Fibroblast of the aortic adventitia (primary cell): ENCODE measurements at regions not wholly inside any gene's neighbourhood (a gene's known extent, or its start where the extent isn't known, plus 50 kb on each side); places are given as distances from the start of the nearest gene placed in this dataset.
A peak's percentile ranks its signal among the peaks of the same experiment; 100 is the strongest.

ENCODE experiments used
- DNase-seq: peaks from one replicate; pipeline ENCODE4 v3.0.0-alpha.2; 2010; ENCODE audit warnings: low read depth
- H3K4me3 ChIP-seq: 2 replicates; pipeline ENCODE4 v1.5.1; 2011; ENCODE audit warnings: low read depth, mild to moderate bottlenecking, control low read depth, low read length, moderate library complexity
- CTCF ChIP-seq: IDR thresholded peaks from 2 replicates; pipeline ENCODE4 v1.5.1; 2011; ENCODE audit warnings: mild to moderate bottlenecking, low read length, control low read depth, inconsistent platforms; ENCODE audit not compliant: insufficient read depth

GRCh38 chr18:34595690-34596089 lies 114.4 kb upstream of the DTNA start:
- DNase-seq, result peak; percentile 53
- no peak overlapping the region for H3K4me3 ChIP-seq
- peak; percentile 51 for TF ChIP-seq CTCF

- H3K4me3 ChIP-seq, result no peak overlapping the region
- TF ChIP-seq CTCF, result no peak
- DNase-seq, result no peak
These were observed 111.9 kb upstream of the DTNA start for GRCh38 chr18:34598120-34598635.

GRCh38 chr18:34600158-34600557 lies 109.9 kb upstream of the DTNA start:
- H3K4me3 ChIP-seq, result no peak overlapping the region
- peak; percentile 48 for DNase-seq
- TF ChIP-seq CTCF, result no peak

- no peak overlapping the region for H3K4me3 ChIP-seq
- no peak for DNase-seq
- no peak for TF ChIP-seq CTCF
These were observed 109.0 kb upstream of the DTNA start for GRCh38 chr18:34600874-34601656.

GRCh38 chr18:34604591-34604990 lies 105.5 kb upstream of the DTNA start:
- H3K4me3 ChIP-seq, result no peak overlapping the region
- DNase-seq, result no peak
- TF ChIP-seq CTCF, result no peak

- no peak for TF ChIP-seq CTCF
- H3K4me3 ChIP-seq, result no peak overlapping the region
- DNase-seq, result no peak
These were observed 103.2 kb upstream of the DTNA start for GRCh38 chr18:34606851-34607250.
